ENCODE measurements at regions not wholly inside any gene's neighbourhood (a gene's known extent, or its start where the extent isn't known, plus 50 kb on each side); places are given as distances from the start of the nearest gene placed in this dataset.

DNA sequence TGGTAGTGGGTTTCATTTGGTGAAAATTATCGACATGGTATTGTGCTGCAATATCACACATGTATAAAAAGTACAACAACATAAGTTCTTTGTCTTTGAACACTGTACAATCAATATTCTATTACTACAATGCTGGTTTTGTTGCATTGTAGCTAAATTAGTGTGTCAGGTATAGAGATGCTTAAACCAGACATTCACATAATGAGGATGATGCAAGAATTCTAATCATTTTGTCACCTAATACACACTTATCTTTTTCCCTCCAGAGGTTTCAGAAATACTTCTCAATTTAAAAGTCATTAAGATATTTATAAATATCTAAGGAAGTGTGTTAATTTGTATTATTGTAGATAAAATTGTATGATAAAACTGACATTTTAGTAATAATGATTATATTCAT lies 174.8 kb upstream of the MAN1A1 start:
- Histone ChIP-seq H3K27me3 (no peaks in the 10 kb centered on the region), H3K4me1 (no peaks in the 10 kb centered on the region), H3K36me3 (no peaks in the 10 kb centered on the region), H3K4me3 (no peak overlapping the region), H3K9me3 (no peaks in the 10 kb centered on the region), H3K27ac (no peak overlapping the region)
- intact Hi-C loops (cut with DNase I; ENCODE audit: low total_unique reads): no loop called here
- TF ChIP-seq POLR2A (IDR thresholded peaks at IDR 0.05): no peak
- TF ChIP-seq, protein P1, sequence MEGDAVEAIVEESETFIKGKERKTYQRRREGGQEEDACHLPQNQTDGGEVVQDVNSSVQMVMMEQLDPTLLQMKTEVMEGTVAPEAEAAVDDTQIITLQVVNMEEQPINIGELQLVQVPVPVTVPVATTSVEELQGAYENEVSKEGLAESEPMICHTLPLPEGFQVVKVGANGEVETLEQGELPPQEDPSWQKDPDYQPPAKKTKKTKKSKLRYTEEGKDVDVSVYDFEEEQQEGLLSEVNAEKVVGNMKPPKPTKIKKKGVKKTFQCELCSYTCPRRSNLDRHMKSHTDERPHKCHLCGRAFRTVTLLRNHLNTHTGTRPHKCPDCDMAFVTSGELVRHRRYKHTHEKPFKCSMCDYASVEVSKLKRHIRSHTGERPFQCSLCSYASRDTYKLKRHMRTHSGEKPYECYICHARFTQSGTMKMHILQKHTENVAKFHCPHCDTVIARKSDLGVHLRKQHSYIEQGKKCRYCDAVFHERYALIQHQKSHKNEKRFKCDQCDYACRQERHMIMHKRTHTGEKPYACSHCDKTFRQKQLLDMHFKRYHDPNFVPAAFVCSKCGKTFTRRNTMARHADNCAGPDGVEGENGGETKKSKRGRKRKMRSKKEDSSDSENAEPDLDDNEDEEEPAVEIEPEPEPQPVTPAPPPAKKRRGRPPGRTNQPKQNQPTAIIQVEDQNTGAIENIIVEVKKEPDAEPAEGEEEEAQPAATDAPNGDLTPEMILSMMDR (IDR thresholded peaks at IDR 0.05): no peak
- DNase-seq: no peak

DNA sequence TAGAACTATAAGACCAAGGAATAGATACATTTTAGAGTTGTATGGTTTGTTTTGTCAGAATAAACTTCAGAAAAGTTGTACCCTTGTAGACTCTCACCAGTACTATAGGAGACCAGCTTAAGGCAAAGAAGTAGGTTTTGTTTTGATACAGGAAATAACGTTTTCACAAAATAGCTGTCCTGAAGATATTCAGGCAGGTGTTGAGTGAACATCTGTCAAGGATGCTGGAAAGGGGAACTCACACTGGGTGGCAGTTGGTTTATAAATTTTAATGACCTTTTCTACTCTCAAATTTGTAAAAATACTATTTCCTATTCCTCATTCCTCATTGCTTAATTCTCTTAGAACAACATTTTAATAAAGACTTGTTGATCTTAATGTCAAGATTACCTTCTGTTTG lies 174.0 kb upstream of the MAN1A1 start:
- intact Hi-C loops (cut with DNase I; ENCODE audit: low total_unique reads): no loop called here
- TF ChIP-seq POLR2A (IDR thresholded peaks at IDR 0.05): no peak
- TF ChIP-seq, protein P1 (IDR thresholded peaks at IDR 0.05): no peak
- Histone ChIP-seq H3K36me3 (no peaks in the 10 kb centered on the region), H3K9me3 (no peaks in the 10 kb centered on the region), H3K4me3 (no peak overlapping the region), H3K27ac (no peak overlapping the region), H3K4me1 (no peaks in the 10 kb centered on the region), H3K27me3 (no peaks in the 10 kb centered on the region)
- DNase-seq: no peak

DNA sequence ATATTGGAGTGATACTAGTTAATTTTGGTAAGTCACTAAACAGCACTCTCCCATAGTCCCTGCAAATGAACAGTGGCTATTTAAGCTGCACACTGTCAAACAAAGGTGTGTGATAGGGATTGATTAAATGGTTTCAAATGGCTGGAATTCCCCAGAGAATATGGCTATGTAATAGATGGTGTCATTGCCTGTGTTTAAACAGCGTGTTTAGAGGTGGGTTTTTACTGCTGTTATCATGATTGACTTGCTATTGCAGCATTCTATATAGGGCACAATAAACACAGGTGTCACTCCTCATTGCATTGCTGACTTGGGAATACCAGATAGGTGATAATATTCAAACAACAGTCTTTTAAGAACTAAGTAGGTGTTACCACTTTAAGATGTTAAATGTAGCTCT lies 171.7 kb upstream of the MAN1A1 start:
- no peak overlapping the region for H3K27ac ChIP-seq
- intact Hi-C loops (cut with DNase I; ENCODE audit: low total_unique reads): no loop called here
- TF ChIP-seq, protein P1 (IDR thresholded peaks at IDR 0.05): no peak
- no peak for TF ChIP-seq POLR2A (IDR thresholded peaks at IDR 0.05)
- no peaks in the 10 kb centered on the region for H3K36me3 ChIP-seq
- H3K9me3 ChIP-seq: no peaks in the 10 kb centered on the region
- no peak overlapping the region for H3K4me3 ChIP-seq
- H3K27me3 ChIP-seq: no peaks in the 10 kb centered on the region
- H3K4me1 ChIP-seq: no peaks in the 10 kb centered on the region
- no peak for DNase-seq

DNA sequence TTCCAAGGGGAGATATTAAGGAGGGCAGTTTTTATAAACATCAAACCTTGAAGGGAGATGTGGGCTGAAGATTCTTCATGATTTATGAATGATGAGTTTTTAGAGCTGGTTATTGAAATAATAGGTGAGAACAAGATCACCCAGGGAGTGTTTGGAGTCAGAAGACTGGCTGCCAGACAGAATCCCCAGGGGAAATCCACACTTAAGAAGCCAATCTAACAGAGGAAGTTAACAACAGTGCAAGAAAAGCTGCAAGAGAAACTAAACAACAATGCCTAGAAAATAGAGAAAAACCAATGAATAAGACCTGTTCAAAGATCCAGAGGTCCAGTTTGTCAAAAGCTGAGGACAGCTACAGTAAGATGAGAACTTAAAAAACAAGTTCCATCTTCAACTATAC lies 167.9 kb upstream of the MAN1A1 start:
- no peaks in the 10 kb centered on the region for H3K27me3 ChIP-seq
- no peaks in the 10 kb centered on the region for H3K4me1 ChIP-seq
- TF ChIP-seq, protein P1 (IDR thresholded peaks at IDR 0.05): no peak
- TF ChIP-seq POLR2A (IDR thresholded peaks at IDR 0.05): no peak
- no peak for DNase-seq
- no peak overlapping the region for H3K27ac ChIP-seq
- intact Hi-C loops (cut with DNase I; ENCODE audit: low total_unique reads): no loop called here
- no peak overlapping the region for H3K4me3 ChIP-seq
- no peaks in the 10 kb centered on the region for H3K9me3 ChIP-seq
- H3K36me3 ChIP-seq: no peaks in the 10 kb centered on the region

DNA sequence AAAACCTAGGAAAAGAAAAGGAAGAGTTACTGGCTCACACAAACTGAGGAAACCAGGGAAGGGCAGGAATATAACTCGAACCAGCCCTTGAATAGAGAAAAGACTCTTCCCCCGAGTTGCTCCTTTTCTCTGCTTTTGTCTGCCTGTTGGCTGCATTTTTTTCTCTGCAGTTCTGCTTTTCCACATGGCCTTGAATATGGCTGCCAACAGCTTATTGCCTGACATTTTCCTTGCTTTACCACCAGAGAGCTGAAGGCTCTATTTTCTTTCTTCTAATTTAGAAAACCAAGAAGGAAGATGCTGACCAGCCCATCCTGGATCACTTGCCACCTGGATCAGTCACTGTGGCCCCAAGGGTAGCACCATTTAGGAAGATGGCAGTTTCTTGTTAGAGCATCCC lies 164.8 kb upstream of the MAN1A1 start:
- H3K4me1 ChIP-seq: no peaks in the 10 kb centered on the region
- H3K4me3 ChIP-seq: no peak overlapping the region
- H3K27me3 ChIP-seq: no peaks in the 10 kb centered on the region
- DNase-seq: no peak
- no peak overlapping the region for H3K27ac ChIP-seq
- TF ChIP-seq, protein P1 (IDR thresholded peaks at IDR 0.05): no peak
- TF ChIP-seq POLR2A (IDR thresholded peaks at IDR 0.05): no peak
- H3K36me3 ChIP-seq: no peaks in the 10 kb centered on the region
- intact Hi-C loops (cut with DNase I; ENCODE audit: low total_unique reads): no loop called here
- H3K9me3 ChIP-seq: no peaks in the 10 kb centered on the region

Measured in uterus (tissue), 3 donors.